Heart left ventricle (tissue), 13 donors: ENCODE measurements at regions not wholly inside any gene's neighbourhood (a gene's known extent, or its start where the extent isn't known, plus 50 kb on each side); places are given as distances from the start of the nearest gene placed in this dataset.

ENCODE experiments used
- CTCF ChIP-seq, 12 donors: fragments of 200-600 bp; sonication (generic) in 4 of 12; IDR thresholded peaks; one replicate each; pipeline versions ENCODE4 v1.5.0 to v1.8.0; 2018 to 2022; ENCODE audit warnings: antibody characterized with exemption in 12 of 12, mild to moderate bottlenecking in 5 of 12
- POLR2A ChIP-seq, 2 donors: fragments of 450-650 bp; IDR thresholded peaks; one replicate each; pipeline ENCODE4 v1.6.1; 2017; ENCODE audit warnings: antibody characterized with exemption in 2 of 2, mild to moderate bottlenecking in 2 of 2, moderate library complexity in 2 of 2
- donor health status: ischemic (EF 13 %, LVEDD 7.1; RV severe dilation, severe dysfunction).
- donor health status: DM: no; HTN: yes; CAD: no.
- donor health status: DM: no; HTN: no; CAD: no.
- donor health status: ischemic (EF 25% LVEDD 6.9; RV normal size, moderate dysfunction).
- donor health status: ischemic (EF 25% LVEDD 5.7; RV mildly dilated, moderate dysfunction).
- donor health status: ischemic (EF 35%, LVEDD 5.7; RV mildly dilated, moderate dysfunction).
- donor health status: nonischemic (EF 11% LVEDD 7.7; RV severe dilation, severe dysfunction).
- donor health status: DM: yes; HTN: yes; CAD: no.
- donor health status: PGD.
- donor health status: ischemic (EF 29% LVEDD 5.4; RV normal size, mild dysfunction).
- donor health status: nonischemic (EF 23%, LVEDD 6.1; RV moderate dilation, normal function).

GRCh38 chr11:116166573-116167465, 606.0 kb downstream of the BUD13 start:
- TF ChIP-seq CTCF (IDR thresholded peaks at IDR 0.05) (no peak), POLR2A (IDR thresholded peaks at IDR 0.05) (no peak)
